ENCODE measurements at regions not wholly inside any gene's neighbourhood (a gene's known extent, or its start where the extent isn't known, plus 50 kb on each side); places are given as distances from the start of the nearest gene placed in this dataset.

GRCh38 chr2:118635891-118636290 lies 211.6 kb downstream of the EN1 start:
- TF ChIP-seq EZH2phosphoT487 (IDR thresholded peaks at IDR 0.05; ENCODE audit: borderline replicate concordance), result no peak
- no peak for TF ChIP-seq CTCF (conservative IDR thresholded peaks at IDR 0.05; ENCODE audit: low read length)
- Histone ChIP-seq H3K4me1 (ENCODE audit: insufficient read depth, low read length, poor library complexity, severe bottlenecking) (no peaks in the 10 kb centered on the region), H4K20me1 (ENCODE audit: insufficient read depth, low read length, poor library complexity, severe bottlenecking) (no peaks in the 10 kb centered on the region), H3K9ac (ENCODE audit: low read depth, low read length, poor library complexity, severe bottlenecking) (no peak overlapping the region), H3K36me3 (ENCODE audit: insufficient read depth, low read length) (no peaks in the 10 kb centered on the region), H3K27me3 (ENCODE audit: insufficient read depth, low read length, poor library complexity, severe bottlenecking) (no peaks in the 10 kb centered on the region), H3F3A (ENCODE audit: low read depth) (no peaks in the 10 kb centered on the region), H2AFZ (ENCODE audit: low read length) (no peak overlapping the region), H3K9me2 (replicated peaks; ENCODE audit: low read depth, low read length) (no peaks in the 10 kb centered on the region), H3K4me3 (ENCODE audit: low read length, poor library complexity, severe bottlenecking) (no peak overlapping the region), H3K4me2 (ENCODE audit: low read depth, low read length, poor library complexity, severe bottlenecking) (no peak overlapping the region), H3K9me3 (ENCODE audit: insufficient read depth, low read depth, low read length) (no peaks in the 10 kb centered on the region), H3K79me2 (ENCODE audit: insufficient read depth, low read length) (no peaks in the 10 kb centered on the region)

- no peak for TF ChIP-seq CTCF (conservative IDR thresholded peaks at IDR 0.05; ENCODE audit: low read length)
- TF ChIP-seq EZH2phosphoT487 (IDR thresholded peaks at IDR 0.05; ENCODE audit: borderline replicate concordance), result no peak
- H3K9me3 ChIP-seq (ENCODE audit: insufficient read depth, low read depth, low read length), result no peaks in the 10 kb centered on the region
- no peaks in the 10 kb centered on the region for H3K27me3 ChIP-seq (ENCODE audit: insufficient read depth, low read length, poor library complexity, severe bottlenecking)
- H2AFZ ChIP-seq (ENCODE audit: low read length), result no peak overlapping the region
- H3K79me2 ChIP-seq (ENCODE audit: insufficient read depth, low read length), result no peaks in the 10 kb centered on the region
- H3K4me3 ChIP-seq (ENCODE audit: low read length, poor library complexity, severe bottlenecking), result no peak overlapping the region
- H4K20me1 ChIP-seq (ENCODE audit: insufficient read depth, low read length, poor library complexity, severe bottlenecking), result no peaks in the 10 kb centered on the region
- H3F3A ChIP-seq (ENCODE audit: low read depth), result no peaks in the 10 kb centered on the region
- no peaks in the 10 kb centered on the region for H3K4me1 ChIP-seq (ENCODE audit: insufficient read depth, low read length, poor library complexity, severe bottlenecking)
- no peaks in the 10 kb centered on the region for H3K36me3 ChIP-seq (ENCODE audit: insufficient read depth, low read length)
- H3K4me2 ChIP-seq (ENCODE audit: low read depth, low read length, poor library complexity, severe bottlenecking), result no peak overlapping the region
- H3K9me2 ChIP-seq (replicated peaks; ENCODE audit: low read depth, low read length), result no peaks in the 10 kb centered on the region
- no peak overlapping the region for H3K9ac ChIP-seq (ENCODE audit: low read depth, low read length, poor library complexity, severe bottlenecking)
These were observed 212.6 kb downstream of the EN1 start for GRCh38 chr2:118634876-118635275.

GRCh38 chr2:118633371-118634018 lies 214.0 kb downstream of the EN1 start:
- Histone ChIP-seq H3K4me1 (ENCODE audit: insufficient read depth, low read length, poor library complexity, severe bottlenecking) (no peaks in the 10 kb centered on the region), H3K4me3 (ENCODE audit: low read length, poor library complexity, severe bottlenecking) (no peak overlapping the region), H3F3A (ENCODE audit: low read depth) (no peaks in the 10 kb centered on the region), H3K9me2 (replicated peaks; ENCODE audit: low read depth, low read length) (no peaks in the 10 kb centered on the region), H2AFZ (ENCODE audit: low read length) (no peak overlapping the region), H3K9ac (ENCODE audit: low read depth, low read length, poor library complexity, severe bottlenecking) (no peak overlapping the region), H3K36me3 (ENCODE audit: insufficient read depth, low read length) (no peaks in the 10 kb centered on the region), H3K4me2 (ENCODE audit: low read depth, low read length, poor library complexity, severe bottlenecking) (no peak overlapping the region), H4K20me1 (ENCODE audit: insufficient read depth, low read length, poor library complexity, severe bottlenecking) (no peaks in the 10 kb centered on the region), H3K79me2 (ENCODE audit: insufficient read depth, low read length) (no peaks in the 10 kb centered on the region), H3K27me3 (ENCODE audit: insufficient read depth, low read length, poor library complexity, severe bottlenecking) (no peaks in the 10 kb centered on the region), H3K9me3 (ENCODE audit: insufficient read depth, low read depth, low read length) (no peaks in the 10 kb centered on the region)
- no peak for TF ChIP-seq CTCF (conservative IDR thresholded peaks at IDR 0.05; ENCODE audit: low read length)
